ENCODE measurements at regions not wholly inside any gene's neighbourhood (a gene's known extent, or its start where the extent isn't known, plus 50 kb on each side); places are given as distances from the start of the nearest gene placed in this dataset.

GRCh38 chr10:123389520-123389919 lies 235.3 kb downstream of the BUB3 start:
- TF ChIP-seq CTCF (IDR thresholded peaks at IDR 0.05) (no peak), POLR2AphosphoS5 (IDR thresholded peaks at IDR 0.05) (no peak), POLR2A (IDR thresholded peaks at IDR 0.05) (no peak)
